HG02610 (cell line): ENCODE measurements at regions not wholly inside any gene's neighbourhood (a gene's known extent, or its start where the extent isn't known, plus 50 kb on each side); places are given as distances from the start of the nearest gene placed in this dataset.
"Not testable (repeated sequence)": the region's sequence is repeated elsewhere in the genome, so short reads cannot be mapped to it uniquely, and the experiment has no call there.

Experiments used
- ATAC-seq: cut with Tn5 transposase; IDR thresholded peaks from one replicate; pipeline ENCODE4 v1.9.1; 2021; ENCODE audit warnings: mild to moderate bottlenecking, moderate library complexity; ENCODE audit not compliant: unreplicated experiment

- not testable (repeated sequence) for ATAC-seq
Measured at GRCh38 chr22:49698616-49699015, 129.1 kb downstream of the BRD1 start.

GRCh38 chr22:49697047-49697446, 130.6 kb downstream of the BRD1 start:
- ATAC-seq: no peak

- ATAC-seq: no peak
Measured at GRCh38 chr22:49694462-49695260, 133.0 kb downstream of the BRD1 start.

- ATAC-seq: no peak
Measured at GRCh38 chr22:49693848-49694247, 133.8 kb downstream of the BRD1 start.

GRCh38 chr22:49693416-49693815, 134.3 kb downstream of the BRD1 start:
- no peak for ATAC-seq

GRCh38 chr22:49692499-49693225, 135.0 kb downstream of the BRD1 start:
- no peak for ATAC-seq

- ATAC-seq: no peak
Measured at GRCh38 chr22:49691256-49691655, 136.4 kb downstream of the BRD1 start.

GRCh38 chr22:49690454-49690853, 137.2 kb downstream of the BRD1 start:
- no peak for ATAC-seq

- ATAC-seq: no peak
Measured at GRCh38 chr22:49689858-49690257, 137.8 kb downstream of the BRD1 start.

GRCh38 chr22:49689255-49689770, 138.4 kb downstream of the BRD1 start:
- no peak for ATAC-seq

- no peak for ATAC-seq
Measured at GRCh38 chr22:49688516-49689254, 139.0 kb downstream of the BRD1 start.

- ATAC-seq: no peak
Measured at GRCh38 chr22:49687786-49688515, 139.7 kb downstream of the BRD1 start.

GRCh38 chr22:49687333-49687732, 140.3 kb downstream of the BRD1 start:
- no peak for ATAC-seq

GRCh38 chr22:49686495-49687219, 141.0 kb downstream of the BRD1 start:
- ATAC-seq: no peak

GRCh38 chr22:49685686-49686085, 142.0 kb downstream of the BRD1 start:
- ATAC-seq: no peak

GRCh38 chr22:49685116-49685515, 142.6 kb downstream of the BRD1 start:
- no peak for ATAC-seq

GRCh38 chr22:49683032-49683431, 144.6 kb downstream of the BRD1 start:
- ATAC-seq: no peak

GRCh38 chr22:49680819-49681218, 146.9 kb downstream of the BRD1 start:
- not testable (repeated sequence) for ATAC-seq

- no peak for ATAC-seq
Measured at GRCh38 chr22:49678842-49679170, 148.9 kb downstream of the BRD1 start.
